Neural progenitor cell (in vitro differentiated cells): ENCODE measurements at regions not wholly inside any gene's neighbourhood (a gene's known extent, or its start where the extent isn't known, plus 50 kb on each side); places are given as distances from the start of the nearest gene placed in this dataset.

Experiments used
- DNase-seq: peaks from one replicate; pipeline ENCODE4 v3.0.0-alpha.2; 2016; ENCODE audit warnings: low spot score
- H2AFZ ChIP-seq: fragments of 200-600 bp; sonication (generic); replicated peaks from 2 replicates; pipeline ENCODE4 v1.6.1; 2016; ENCODE audit warnings: antibody characterized with exemption
- H3F3A ChIP-seq: fragments of 200-600 bp; sonication (generic); 2 replicates; pipeline ENCODE4 v1.6.1; 2016; ENCODE audit warnings: antibody characterized with exemption, low read depth
- H3K27ac ChIP-seq: fragments of 200-600 bp; sonication (generic); 2 replicates; pipeline ENCODE4 v1.5.1; 2016; ENCODE audit warnings: mild to moderate bottlenecking
- H3K27me3 ChIP-seq: fragments of 200-600 bp; sonication (generic); 2 replicates; pipeline ENCODE4 v1.6.1; 2016; ENCODE audit warnings: mild to moderate bottlenecking, moderate library complexity
- H3K36me3 ChIP-seq: fragments of 200-600 bp; sonication (generic); 2 replicates; pipeline ENCODE4 v1.5.1; 2016
- H3K4me1 ChIP-seq: fragments of 200-600 bp; sonication (generic); 2 replicates; pipeline ENCODE4 v1.6.1; 2016; ENCODE audit warnings: mixed run types
- H3K4me2 ChIP-seq: fragments of 200-600 bp; sonication (generic); 2 replicates; pipeline ENCODE4 v1.6.1; 2016
- H3K4me3 ChIP-seq: fragments of 200-600 bp; sonication (generic); 2 replicates; pipeline ENCODE4 v1.5.1; 2016
- H3K79me2 ChIP-seq: fragments of 200-600 bp; sonication (generic); 2 replicates; pipeline ENCODE4 v1.6.1; 2016; ENCODE audit warnings: low read depth
- H3K9ac ChIP-seq: fragments of 200-600 bp; sonication (generic); 2 replicates; pipeline ENCODE4 v1.6.1; 2016
- H3K9me3 ChIP-seq: fragments of 200-600 bp; sonication (generic); 2 replicates; pipeline ENCODE4 v1.5.1; 2016; ENCODE audit warnings: low read depth
- H4K20me1 ChIP-seq: fragments of 200-600 bp; sonication (generic); 2 replicates; pipeline ENCODE4 v1.6.1; 2016; ENCODE audit warnings: low read depth
- H3K27ac Mint-ChIP-seq: 3 replicates; pipeline ENCODE4 v1.8.0; 2021; ENCODE audit warnings: mixed read lengths
- H3K27me3 Mint-ChIP-seq: 2 replicates; pipeline ENCODE4 v1.8.0; 2022; ENCODE audit warnings: low read depth, mild to moderate bottlenecking, inconsistent platforms, moderate library complexity, mixed read lengths; ENCODE audit not compliant: insufficient read depth
- H3K36me3 Mint-ChIP-seq: 3 replicates; pipeline ENCODE4 v1.8.0; 2021; ENCODE audit warnings: mixed read lengths
- H3K4me1 Mint-ChIP-seq: 3 replicates; pipeline ENCODE4 v1.8.0; 2021; ENCODE audit warnings: mixed read lengths
- H3K4me3 Mint-ChIP-seq: 3 replicates; pipeline ENCODE4 v1.8.0; 2021; ENCODE audit warnings: mild to moderate bottlenecking, moderate library complexity, mixed read lengths
- H3K9me3 Mint-ChIP-seq: 3 replicates; pipeline ENCODE4 v1.8.0; 2020; ENCODE audit warnings: mixed read lengths
- CTCF ChIP-seq: fragments of 200-600 bp; sonication (generic); IDR thresholded peaks from 2 replicates; pipeline ENCODE4 v1.5.1; 2017; ENCODE audit warnings: antibody characterized with exemption, mild to moderate bottlenecking
- EZH2 ChIP-seq: fragments of 200-600 bp; sonication (generic); IDR thresholded peaks from 2 replicates; pipeline ENCODE4 v1.6.1; 2017; ENCODE audit warnings: antibody characterized with exemption, mild to moderate bottlenecking, moderate library complexity
- EZH2phosphoT487 ChIP-seq: fragments of 200-600 bp; sonication (generic); IDR thresholded peaks from 2 replicates; pipeline ENCODE4 v1.6.1; 2017; ENCODE audit warnings: antibody characterized with exemption

GRCh38 chr18:4641771-4642368 is 186.8 kb upstream of the DLGAP1 start:
- H4K20me1 ChIP-seq, result no peaks in the 10 kb centered on the region
- TF ChIP-seq EZH2, result no peak
- TF ChIP-seq EZH2phosphoT487, result no peak
- TF ChIP-seq CTCF, result no peak
- no peak overlapping the region for H3K4me3 ChIP-seq
- no peak for DNase-seq
- H3F3A ChIP-seq, result no peaks in the 10 kb centered on the region
- H3K9me3 ChIP-seq, result no peaks in the 10 kb centered on the region
- no peak overlapping the region for H3K27ac Mint-ChIP-seq
- H3K9me3 Mint-ChIP-seq, result no peaks in the 10 kb centered on the region
- no peak overlapping the region for H3K27ac ChIP-seq
- no peak overlapping the region for H3K4me2 ChIP-seq
- H3K79me2 ChIP-seq, result no peaks in the 10 kb centered on the region
- H3K27me3 ChIP-seq, result no peaks in the 10 kb centered on the region
- no peaks in the 10 kb centered on the region for H3K36me3 ChIP-seq
- no peak overlapping the region for H3K9ac ChIP-seq
- H3K4me1 ChIP-seq, result peaks cover 5% of the 10 kb centered on the region
- no peak overlapping the region for H2AFZ ChIP-seq
- peaks cover 6% of the 10 kb centered on the region for H3K4me1 Mint-ChIP-seq
- H3K4me3 Mint-ChIP-seq, result no peak overlapping the region
- H3K27me3 Mint-ChIP-seq, result no peaks in the 10 kb centered on the region
- no peaks in the 10 kb centered on the region for H3K36me3 Mint-ChIP-seq

- TF ChIP-seq EZH2, result no peak
- no peak for TF ChIP-seq EZH2phosphoT487
- TF ChIP-seq CTCF, result no peak
- H3K36me3 ChIP-seq, result no peaks in the 10 kb centered on the region
- H3K9me3 Mint-ChIP-seq, result no peaks in the 10 kb centered on the region
- peak; percentile 30 for DNase-seq
- H3K27me3 Mint-ChIP-seq, result no peaks in the 10 kb centered on the region
- H3K4me3 Mint-ChIP-seq, result no peak overlapping the region
- H3K27ac Mint-ChIP-seq, result no peak overlapping the region
- no peak overlapping the region for H3K4me3 ChIP-seq
- no peaks in the 10 kb centered on the region for H4K20me1 ChIP-seq
- no peaks in the 10 kb centered on the region for H3K27me3 ChIP-seq
- no peaks in the 10 kb centered on the region for H3K36me3 Mint-ChIP-seq
- H3K4me1 Mint-ChIP-seq, result peaks cover 6% of the 10 kb centered on the region
- no peak overlapping the region for H2AFZ ChIP-seq
- no peaks in the 10 kb centered on the region for H3K79me2 ChIP-seq
- H3K4me2 ChIP-seq, result no peak overlapping the region
- H3K9me3 ChIP-seq, result no peaks in the 10 kb centered on the region
- H3F3A ChIP-seq, result no peaks in the 10 kb centered on the region
- H3K4me1 ChIP-seq, result peaks cover 5% of the 10 kb centered on the region
- no peak overlapping the region for H3K9ac ChIP-seq
- no peak overlapping the region for H3K27ac ChIP-seq
Observed at GRCh38 chr18:4640349-4641012, 185.4 kb upstream of the DLGAP1 start.

DNA sequence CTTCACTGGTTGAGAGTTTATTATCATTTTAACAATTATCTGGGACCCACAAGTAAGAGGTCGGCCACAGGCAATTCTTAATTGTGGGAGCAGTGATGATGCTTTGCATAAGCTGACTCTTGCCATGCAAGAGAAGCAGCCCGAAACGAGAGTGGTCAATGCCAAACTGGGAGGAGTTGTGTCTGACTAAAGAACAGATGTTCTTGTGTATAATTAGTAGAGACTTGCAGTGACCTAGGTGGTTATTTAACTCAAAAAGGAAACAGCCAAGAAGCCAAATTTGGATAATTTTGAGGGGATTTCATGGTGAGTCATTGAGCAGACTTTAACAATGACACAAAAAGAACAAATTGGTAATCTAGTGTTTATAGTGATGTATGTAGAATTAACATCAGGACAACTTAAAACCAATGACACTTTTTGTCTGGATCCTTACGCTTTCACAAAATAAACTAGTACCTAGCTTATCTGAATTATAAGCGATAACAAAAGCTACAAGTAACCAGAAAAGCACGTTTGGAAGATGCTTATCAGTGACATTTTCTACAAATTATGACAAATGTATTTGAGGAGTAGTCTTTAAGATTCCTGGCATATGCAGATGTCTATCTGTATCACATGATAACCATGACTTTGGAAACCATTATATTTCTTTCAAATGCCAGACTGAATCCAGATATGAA is 184.7 kb upstream of the DLGAP1 start:
- Histone ChIP-seq H3K27ac (no peak overlapping the region), H3K27me3 (no peaks in the 10 kb centered on the region), H3K9me3 (no peaks in the 10 kb centered on the region), H3F3A (no peaks in the 10 kb centered on the region), H3K9ac (no peak overlapping the region), H2AFZ (no peak overlapping the region), H3K4me2 (no peak overlapping the region), H3K36me3 (no peaks in the 10 kb centered on the region), H4K20me1 (no peaks in the 10 kb centered on the region), H3K4me1 (peaks cover 5% of the 10 kb centered on the region), H3K79me2 (no peaks in the 10 kb centered on the region), H3K4me3 (no peak overlapping the region)
- no peaks in the 10 kb centered on the region for H3K27me3 Mint-ChIP-seq
- peaks cover 6% of the 10 kb centered on the region for H3K4me1 Mint-ChIP-seq
- no peak overlapping the region for H3K4me3 Mint-ChIP-seq
- no peaks in the 10 kb centered on the region for H3K9me3 Mint-ChIP-seq
- no peak for DNase-seq
- no peak for TF ChIP-seq CTCF
- TF ChIP-seq EZH2, result no peak
- TF ChIP-seq EZH2phosphoT487, result no peak
- no peak overlapping the region for H3K27ac Mint-ChIP-seq
- no peaks in the 10 kb centered on the region for H3K36me3 Mint-ChIP-seq
